HG03460 (cell line): ENCODE measurements at regions not wholly inside any gene's neighbourhood (a gene's known extent, or its start where the extent isn't known, plus 50 kb on each side); places are given as distances from the start of the nearest gene placed in this dataset.

Source experiments
- ATAC-seq: cut with Tn5 transposase; IDR thresholded peaks from one replicate; pipeline ENCODE4 v1.9.1; 2021; ENCODE audit not compliant: unreplicated experiment

DNA sequence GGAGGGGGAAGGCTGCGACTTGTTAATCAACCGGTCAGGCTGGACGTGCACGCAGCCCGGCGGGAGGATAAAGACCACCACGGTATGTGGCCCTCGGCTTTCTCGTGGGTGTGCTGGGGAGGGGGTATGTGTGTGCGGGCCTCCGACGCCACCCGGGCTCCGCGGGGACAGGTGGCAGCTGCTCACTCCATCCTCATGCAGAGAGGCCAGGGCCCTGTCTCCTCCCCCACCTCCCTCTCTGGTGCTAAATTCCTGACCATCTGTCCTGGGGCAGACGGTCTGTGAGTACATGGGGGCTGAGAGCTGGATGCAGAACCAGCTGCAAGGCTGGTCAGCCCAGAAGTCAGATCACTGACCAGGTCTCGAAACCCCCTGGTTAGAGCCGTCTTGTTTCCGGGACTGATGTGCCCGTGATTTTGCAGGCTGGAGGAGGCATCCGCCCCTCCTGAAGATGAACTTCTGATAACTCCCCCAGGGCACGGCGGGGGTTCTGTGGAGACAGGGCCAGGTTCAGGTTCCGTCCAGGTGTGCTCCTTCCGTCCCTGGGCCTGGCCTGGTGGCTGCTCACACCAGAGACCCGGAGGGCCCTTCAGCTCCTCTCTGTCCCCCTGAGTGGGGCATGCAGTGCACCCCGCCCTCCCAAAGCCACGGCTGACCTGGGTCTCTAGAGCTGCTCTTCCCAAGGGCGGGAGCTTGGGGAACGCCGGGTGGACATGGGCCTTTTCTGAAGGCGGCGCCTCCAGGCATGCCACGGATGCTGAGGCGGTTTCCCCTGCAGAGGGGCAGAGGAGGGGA is 1119.7 kb downstream of the BRD1 start:
- no peak for ATAC-seq

DNA sequence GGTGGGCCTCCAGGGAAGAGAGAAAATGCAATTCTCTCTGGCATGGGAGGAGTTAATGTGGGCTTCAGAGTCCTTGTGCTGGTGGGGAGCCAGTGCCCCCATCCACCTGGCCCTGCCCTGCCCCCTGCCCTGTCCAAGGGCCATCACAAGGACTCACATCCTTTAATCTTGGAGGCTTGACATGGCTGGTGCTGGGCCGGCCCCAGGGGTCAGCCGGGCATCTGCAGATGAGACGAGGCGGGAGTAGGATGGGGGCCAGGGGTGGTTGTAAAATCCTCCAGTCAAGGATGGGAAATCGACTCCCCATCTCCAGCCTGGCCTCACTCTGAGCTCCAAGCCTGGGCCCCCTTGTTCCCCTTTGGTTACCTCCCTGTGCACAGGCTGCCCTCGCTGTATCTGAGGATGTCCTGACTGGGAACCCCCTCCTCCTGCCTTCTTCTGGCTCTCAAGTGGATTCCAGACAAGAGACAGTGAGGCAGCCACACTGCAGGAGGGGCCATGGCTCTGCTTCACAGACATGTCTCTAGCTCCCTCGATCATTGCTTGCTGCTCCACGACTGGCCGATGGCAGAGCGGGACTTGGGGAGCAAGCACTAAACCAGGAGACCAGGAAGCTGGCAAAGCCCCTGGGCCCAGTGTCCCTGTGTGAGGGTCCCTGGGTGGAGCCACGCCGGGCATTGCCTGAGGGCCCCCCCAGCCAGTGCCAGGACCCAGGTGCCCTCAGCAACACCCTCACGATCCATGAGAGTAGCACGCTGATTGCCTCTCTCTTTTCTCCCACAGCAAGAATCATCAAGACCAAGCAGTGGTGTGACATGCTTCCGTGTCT is 1120.5 kb downstream of the BRD1 start:
- no peak for ATAC-seq

DNA sequence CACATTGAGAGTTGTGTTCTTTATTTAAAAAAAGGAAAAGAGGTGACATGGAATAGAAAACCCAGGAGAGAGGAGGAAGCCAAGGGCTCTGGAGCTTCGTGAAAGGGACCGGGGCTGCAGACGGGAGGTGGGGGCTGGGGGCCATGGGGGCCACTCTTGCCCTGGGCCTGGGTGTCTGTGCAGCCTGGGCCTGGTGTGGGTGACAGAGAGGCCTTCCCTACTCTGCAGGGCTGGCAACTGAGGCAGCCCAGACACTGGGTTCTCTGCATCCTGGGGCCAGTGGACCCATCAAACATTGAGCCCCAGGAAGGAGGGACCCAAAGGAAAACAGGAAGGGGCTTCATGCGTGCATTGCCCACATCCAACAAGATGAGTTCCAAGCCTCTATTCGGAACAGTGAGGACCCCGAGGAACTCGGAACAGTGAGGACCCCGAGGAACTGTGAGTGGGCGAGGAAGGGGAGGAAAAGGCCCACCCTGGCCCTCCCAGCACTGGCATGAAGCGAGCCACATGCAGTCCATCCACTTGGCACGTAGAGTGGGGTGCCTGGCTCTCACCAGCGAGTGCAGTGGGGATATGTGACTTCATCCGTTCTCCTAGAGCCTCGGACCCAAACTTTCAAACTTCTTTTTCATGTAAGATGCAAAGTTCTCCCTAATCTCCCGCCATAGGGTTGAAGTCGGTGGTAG is 1121.6 kb downstream of the BRD1 start:
- no peak for ATAC-seq

GRCh38 chr22:48705159-48705916 is 1122.3 kb downstream of the BRD1 start:
- no peak for ATAC-seq

- ATAC-seq = no peak
Measured at GRCh38 chr22:48704335-48704734, 1123.3 kb downstream of the BRD1 start.

DNA sequence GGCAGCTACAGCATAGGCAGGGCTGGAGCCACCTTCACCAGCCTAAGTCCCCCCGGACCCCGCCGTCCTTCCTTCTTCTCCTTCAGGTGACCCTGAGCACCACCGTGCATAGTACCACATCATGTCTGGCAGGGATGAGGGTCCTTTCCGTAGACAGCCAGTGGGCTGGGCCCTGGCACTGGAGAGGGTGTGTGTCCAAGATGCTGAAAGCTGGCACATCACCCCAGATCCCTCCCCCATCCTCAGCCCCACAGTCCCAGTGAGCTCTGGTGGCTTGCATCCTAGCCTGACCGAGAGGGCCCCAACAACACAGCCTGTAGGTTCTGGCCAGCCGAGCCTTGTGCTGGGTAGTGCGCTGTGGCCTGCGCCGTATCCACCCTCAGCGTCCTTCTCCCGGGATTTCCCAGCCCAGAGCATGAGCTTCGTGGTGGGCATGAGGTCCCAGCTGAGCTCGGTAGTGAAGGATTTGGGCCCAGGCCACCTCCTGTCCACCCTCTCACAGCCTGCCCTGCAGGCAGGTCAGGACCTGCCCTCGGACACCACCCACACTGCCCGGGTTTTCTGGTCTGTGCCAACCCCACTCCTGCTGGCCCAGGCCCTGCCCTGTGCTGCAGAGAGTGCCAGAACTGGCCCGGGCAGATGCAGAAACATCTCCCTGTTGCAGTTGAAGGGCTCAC is 1124.3 kb downstream of the BRD1 start:
- no peak for ATAC-seq

- no peak for ATAC-seq
Measured at GRCh38 chr22:48702573-48703264, 1125.0 kb downstream of the BRD1 start.

GRCh38 chr22:48701296-48702030 is 1126.2 kb downstream of the BRD1 start:
- no peak for ATAC-seq

GRCh38 chr22:48700566-48701295 is 1126.9 kb downstream of the BRD1 start:
- ATAC-seq = no peak

GRCh38 chr22:48700180-48700565 is 1127.5 kb downstream of the BRD1 start:
- ATAC-seq = no peak

DNA sequence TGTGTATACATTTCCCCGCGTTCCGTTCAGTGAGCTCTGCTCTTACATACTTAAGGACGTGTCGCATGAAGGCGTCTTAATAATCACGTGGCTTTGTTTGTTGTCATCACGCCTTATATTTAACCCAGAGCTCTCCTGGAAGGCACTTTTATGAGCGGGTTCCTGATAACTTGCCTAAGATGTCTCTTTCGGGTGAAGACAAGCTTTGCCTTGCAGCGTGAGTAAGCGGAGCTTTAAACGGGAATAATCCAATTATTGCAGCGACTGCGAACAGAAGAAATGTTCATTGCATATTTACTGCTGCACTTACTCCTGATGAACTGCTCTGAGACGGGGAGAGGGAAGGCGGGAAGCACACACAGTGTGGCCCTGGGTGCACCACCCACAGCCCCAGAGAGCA is 1128.2 kb downstream of the BRD1 start:
- ATAC-seq = no peak

GRCh38 chr22:48698618-48699017 is 1129.1 kb downstream of the BRD1 start:
- ATAC-seq = no peak

DNA sequence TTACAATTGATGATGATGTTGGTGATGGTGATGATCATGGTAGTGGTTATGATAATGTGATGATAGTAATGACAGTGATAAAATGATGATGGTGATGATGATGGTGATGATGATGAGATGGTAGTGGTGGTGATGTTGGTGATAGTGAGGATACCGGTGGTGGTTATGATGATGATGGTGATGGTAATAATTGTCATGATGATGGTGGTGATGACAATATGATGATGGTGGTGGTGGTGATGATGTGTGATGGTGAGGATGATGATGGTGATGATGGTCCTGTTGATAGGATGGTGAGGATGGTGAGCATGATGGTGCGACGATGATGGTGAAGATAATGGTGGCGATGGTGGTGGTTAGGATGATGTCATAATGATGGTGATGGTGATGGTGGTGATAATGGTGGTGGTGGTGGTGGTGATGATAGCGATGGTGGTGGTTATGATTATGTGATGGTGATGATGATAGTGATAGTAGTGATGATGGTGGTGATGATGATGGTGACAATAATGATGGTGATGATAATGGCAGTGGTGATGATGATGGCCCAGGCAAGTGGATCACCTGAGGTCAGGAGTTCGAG is 1129.9 kb downstream of the BRD1 start:
- ATAC-seq = no peak

- ATAC-seq = no peak
Measured at GRCh38 chr22:48697223-48697622, 1130.5 kb downstream of the BRD1 start.

GRCh38 chr22:48696371-48696770 is 1131.3 kb downstream of the BRD1 start:
- ATAC-seq = no peak

DNA sequence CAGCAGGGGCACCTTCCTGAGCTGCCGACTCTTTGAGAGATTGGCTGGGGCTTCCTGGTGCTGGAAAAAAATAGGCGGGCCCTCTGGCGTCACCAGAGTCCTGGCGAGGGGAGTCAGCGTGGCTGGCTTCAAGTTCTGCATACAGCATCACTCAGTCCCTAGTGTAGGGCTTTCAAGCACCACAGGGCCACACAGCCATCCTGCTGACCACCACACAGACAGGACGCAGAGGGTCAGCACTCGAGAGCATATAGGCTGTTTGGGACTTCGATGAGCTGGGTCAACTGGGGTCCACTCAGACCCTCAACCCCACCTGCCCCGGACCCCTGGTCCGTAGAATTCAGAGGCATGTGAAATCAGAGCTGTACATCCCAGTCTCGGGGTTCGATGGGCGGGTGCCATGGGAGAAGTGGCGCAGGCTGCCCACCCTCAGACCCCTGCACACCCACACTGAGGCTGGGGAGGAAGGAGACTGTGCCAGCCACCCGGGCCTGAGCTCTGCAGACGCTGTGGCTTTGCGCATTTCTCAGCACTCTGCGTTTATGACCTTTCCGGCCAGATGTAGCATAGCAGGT is 1131.9 kb downstream of the BRD1 start:
- no peak for ATAC-seq

- ATAC-seq = no peak
Measured at GRCh38 chr22:48695251-48695650, 1132.4 kb downstream of the BRD1 start.
